ENCODE measurements at regions not wholly inside any gene's neighbourhood (a gene's known extent, or its start where the extent isn't known, plus 50 kb on each side); places are given as distances from the start of the nearest gene placed in this dataset.
"Not testable (repeated sequence)": the region's sequence is repeated elsewhere in the genome, so short reads cannot be mapped to it uniquely, and the experiment has no call there.

DNA sequence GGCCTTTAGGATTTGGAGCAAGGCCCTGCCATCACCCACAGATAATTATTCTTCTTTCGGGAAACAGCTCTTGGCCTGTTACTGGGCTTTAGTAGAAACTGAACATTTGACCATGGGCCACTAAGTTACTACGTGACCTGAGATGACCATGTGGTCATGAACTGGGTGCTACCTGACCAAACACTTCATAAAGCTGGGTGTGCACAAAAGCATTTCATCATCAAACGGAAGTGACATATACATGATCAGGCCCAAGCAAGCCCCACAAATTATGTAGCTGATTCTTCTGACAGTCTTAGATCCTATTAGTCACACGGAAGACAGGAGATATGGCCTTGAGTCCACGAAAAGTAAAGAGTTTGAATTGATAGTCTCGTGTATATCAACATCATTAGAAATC is 130.9 kb upstream of the FBN2 start:
- DNase-seq, result no peak

DNA sequence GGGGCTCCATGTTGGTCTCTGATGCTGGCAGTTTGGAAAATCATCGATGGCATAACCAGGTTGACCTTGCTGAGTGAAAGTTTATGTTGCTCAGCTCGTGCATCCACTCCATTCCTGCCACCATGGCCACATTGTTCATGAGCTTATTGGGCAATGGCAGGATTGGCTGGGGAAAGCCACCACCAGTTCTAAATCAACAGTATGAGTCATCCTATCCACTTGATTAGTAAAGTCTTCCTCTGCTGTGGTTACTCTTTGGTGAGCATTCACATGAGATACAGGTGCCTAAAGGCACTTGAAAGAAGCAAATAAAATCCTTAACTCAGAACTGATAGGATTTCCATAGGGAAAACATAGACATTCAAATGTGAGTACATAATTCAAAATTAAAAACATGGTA is 131.8 kb upstream of the FBN2 start:
- DNase-seq, result no peak

DNA sequence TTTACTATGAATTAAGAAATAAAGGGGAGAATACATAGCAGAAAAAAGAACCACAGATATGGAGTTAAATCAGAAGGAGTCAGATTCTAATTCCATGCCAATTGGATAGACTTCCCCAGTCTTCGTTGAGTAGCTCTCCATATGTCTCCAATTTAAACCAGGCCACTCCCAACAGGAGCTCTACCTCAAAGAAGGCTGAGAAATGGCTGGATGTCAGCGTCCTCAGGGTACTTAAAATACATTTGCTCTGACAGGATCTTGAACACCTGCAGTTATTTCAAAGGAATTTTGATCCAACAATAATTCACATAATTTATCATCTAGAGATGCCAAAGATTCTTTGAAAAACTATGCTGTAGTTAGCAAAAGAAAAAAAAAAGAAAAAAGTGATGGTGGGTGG is 133.9 kb upstream of the FBN2 start:
- no peak for DNase-seq

DNA sequence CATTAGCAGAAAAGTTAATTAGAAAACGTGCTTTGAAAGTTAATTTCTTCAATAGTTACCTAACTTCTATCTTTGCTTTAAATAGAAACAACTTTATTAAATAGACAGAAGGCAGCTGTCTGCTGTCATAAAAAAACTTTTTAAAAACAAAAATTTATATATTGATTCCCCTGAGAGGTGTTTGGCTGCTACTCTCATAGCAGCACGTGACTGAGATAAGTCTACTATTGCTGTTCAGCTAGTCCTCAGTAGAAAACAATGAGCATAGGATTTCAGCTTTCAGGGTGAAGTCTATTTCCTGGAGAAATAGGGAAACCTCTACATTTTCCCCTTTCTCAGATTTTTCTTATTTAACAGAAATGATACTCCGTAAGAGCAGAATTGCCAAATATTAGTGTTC is 135.0 kb upstream of the FBN2 start:
- DNase-seq, result no peak

DNA sequence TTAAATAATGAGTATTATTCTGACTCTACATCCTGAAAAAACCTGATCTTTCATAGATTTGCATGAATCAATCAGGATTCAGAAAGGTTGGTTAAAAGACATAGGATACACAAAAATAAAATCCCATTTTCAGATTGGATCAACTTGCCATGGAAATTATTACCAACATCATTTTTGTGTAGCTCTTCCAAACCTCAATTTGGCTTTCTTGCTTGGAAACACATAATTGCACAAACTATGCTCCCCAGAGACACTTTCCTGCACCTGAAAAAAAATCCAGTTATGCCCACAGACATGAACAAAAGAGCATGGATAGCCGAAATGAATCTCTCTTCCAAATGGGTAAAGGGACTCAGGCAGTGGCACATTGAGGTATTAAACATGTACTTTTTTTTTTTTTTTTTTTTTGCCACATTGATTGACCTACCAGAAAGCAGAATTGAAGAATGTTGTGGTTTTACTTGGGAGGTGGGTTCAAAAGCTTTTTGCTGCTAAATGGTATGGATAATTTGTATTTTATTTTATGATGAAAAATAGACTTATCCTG is 135.4 kb upstream of the FBN2 start:
- DNase-seq, result no peak

DNA sequence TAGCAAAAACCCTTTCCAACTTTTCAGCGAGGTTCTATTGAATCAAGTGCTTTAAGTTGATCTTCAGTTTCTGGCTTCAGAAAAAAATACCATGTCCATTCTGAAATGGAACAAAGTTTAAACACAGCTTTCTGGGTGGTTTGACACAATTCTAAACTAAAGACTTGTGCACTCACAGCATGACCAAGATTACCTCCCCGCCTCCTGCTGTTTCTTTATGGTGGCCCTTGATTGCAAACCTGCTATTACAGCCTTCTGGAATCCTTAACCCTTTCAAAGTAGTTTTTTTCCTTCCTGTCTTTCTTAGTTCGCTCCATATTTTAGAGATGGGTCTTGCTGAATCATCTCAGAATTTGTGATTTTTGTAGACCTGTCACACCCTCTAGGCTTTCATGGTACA is 135.9 kb upstream of the FBN2 start:
- no peak for DNase-seq

DNA sequence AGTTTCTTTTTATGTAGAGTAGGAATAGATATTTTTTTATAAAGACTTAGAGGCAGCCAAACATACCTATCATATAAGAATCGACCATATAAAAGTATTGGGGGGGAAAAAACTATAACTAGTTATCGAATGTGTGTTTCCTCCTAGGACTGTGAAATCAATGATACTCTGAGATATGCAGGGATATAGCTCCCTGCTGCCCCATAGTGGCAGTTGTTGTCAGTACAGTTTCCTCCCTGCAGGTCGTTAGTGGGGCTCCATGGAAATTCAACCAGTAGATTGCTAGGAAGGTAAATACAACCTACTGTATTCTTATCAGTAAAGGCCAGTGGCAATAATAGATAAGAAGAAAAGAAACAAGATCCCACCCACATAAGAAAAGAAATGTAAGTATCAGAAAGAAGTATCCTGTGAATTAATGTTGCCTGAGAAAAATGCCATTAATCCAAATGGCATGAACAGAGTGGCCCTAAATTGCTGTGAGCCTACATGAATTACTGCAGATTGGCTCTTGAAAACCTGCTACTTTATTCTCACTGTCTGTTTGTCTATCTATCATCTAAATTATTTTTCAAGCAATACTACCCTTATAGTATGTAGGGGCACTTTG is 136.9 kb upstream of the FBN2 start:
- DNase-seq, result no peak

DNA sequence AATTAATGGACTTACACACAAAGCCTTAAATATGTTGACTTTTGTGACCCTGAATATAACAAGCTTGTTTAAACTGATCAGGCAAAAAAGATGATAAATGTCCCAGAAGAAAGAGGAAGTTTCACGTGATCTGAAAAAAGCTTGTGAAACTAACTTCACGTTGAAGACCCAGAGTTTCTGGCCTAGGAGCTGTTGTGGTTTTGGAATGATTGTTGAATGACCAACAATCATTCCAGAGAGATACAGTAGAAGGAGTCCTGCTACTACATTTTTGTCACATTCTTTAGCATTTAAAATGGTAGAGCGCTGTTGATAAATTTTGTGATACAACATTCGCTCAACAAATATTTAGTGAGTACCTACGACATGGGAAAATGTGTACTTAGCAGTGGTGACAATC is 143.1 kb upstream of the FBN2 start:
- DNase-seq, result no peak

DNA sequence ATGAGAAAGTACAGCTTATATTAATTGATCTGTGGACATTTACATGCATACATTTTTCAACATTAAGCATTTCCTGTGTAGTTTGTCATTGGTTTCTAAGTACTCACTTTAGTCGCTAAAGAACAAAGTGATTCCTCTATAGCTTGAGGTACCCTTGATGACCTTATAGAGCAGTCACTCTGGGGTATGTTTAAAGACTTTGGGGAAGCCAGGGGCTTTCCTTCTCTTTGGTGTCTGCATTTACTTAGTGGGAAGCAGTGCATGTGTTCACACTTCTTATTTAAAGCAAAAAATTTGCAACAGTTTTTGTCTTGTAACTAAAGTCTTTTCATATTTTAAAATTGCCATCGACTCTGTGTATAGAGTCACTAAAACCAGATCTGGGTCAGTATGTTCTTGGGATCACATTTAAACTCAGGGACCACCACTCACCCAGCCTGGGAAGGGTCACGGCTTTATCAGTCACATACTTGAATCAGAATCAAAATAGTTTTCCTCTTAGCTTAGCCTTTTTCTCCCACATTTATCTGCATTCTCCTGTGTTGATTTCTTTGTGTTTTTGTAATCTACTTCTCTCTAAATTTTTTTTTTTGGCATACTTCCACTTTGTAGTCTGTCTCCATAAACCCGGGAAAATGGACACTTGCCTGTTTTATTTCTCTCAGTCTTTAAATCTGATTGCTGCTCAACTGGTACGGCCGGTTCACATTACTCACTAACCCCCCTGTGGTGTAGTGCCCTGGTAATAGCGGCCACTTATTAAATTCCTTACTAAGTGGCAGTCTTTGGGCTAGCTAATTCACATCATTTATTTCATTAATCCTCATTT is 143.9 kb upstream of the FBN2 start:
- DNase-seq, result no peak

DNA sequence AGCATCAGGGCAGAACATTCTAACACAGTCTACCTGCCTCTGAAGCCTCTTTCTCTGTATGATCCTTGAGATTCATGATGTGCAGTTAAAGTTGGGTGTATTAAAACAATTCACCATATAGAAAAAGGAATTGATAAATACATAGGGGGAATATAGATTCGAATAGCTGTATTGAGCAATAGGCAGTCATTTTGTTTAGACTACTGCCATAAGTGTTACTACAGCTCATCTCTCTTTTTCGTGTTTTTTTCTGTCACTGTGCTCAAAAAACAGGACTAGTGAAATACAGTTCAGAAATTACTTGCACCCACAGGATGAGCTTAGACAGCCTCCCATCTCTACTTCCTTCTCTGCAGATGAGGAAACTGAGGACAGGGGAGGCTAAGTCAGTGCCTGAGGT is 144.6 kb upstream of the FBN2 start:
- no peak for DNase-seq

DNA sequence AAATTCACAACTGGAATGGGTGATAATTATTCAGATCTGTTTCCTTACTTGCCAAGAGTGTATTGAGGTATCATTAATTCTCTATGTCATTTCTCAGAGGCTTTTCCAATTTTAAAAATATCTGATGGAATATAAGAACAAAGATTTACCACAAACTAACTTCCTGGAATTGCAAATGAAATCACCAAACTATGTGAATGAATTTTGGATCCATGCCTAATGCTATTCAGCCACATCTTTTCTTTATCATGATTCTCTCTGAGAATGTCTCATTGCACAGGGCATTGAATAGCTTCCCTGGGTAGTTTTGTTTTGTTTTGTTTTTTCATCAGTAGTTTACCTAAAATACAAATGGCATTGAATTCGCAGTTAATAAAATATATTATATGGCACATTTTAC is 146.9 kb upstream of the FBN2 start:
- DNase-seq, result no peak

DNA sequence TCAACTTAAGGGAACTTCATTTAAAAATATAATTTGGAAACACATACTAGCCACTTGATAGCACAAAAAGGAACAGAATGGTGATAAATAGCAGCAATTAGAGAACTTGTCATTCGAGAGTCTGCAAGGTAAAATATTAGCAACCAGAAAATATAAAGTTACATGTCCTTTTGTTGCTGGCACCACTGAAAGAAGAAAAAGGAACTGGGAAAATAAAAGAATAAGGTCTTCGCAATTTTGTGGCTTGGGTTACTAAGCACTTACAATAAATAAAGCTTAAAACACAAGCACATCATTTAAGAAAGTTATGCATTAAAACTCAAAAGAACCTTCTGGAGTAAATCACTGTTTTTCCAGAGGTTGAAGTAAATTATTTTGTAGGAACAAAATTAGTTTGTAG is 149.9 kb upstream of the FBN2 start:
- no peak for DNase-seq

DNA sequence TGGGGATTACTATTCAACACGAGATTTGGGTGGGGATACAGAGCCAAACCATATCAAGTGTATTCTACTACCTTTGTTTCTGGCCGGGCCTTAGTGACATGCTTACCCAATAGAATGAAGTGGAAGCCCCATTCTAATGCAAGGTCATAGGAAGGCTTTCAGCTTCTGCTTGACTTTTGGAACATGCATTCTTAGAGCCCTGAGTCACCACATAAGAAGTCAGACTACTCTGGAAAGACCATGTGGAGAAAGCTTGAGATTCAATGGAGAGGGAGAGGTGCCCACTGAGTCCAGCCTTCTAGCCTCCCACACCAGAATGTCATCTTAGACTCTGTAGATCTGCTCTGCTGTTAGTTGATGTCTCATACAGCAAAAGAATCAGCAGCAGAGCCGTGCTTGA is 155.7 kb upstream of the FBN2 start:
- no peak for DNase-seq

DNA sequence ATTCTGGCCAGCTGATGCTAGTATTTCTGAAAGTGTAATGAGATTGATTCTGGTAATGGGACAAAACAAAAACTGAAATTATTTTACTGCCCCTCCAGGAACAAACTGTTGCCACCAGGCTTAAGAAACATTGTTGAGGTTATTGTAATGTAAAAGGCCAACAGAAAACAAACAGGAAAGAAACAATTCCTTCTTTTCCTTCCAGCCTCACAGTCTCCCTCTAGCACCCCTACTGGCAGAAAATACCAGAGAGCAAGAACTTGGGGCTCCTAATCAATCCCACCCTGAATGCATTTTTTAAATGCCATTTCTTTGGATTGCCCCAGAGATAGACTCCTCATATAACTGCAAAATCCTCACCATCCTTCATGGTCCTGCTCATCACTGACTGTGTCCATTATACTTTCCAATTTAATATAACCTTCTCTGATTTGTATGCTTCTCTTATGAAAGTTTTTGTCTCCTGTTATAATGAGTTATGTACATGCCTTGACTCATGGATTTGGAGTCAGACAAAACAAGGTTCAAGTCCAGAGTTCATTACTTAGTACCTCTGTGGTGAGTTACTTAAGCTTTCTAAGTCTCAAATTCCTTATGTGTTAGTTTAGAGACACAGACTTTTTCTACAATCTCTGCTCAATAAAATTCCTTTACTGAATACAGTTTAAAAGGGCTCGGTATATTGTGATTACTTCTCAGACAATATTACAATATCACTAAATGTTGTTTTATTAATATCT is 157.9 kb upstream of the FBN2 start:
- no peak for DNase-seq

DNA sequence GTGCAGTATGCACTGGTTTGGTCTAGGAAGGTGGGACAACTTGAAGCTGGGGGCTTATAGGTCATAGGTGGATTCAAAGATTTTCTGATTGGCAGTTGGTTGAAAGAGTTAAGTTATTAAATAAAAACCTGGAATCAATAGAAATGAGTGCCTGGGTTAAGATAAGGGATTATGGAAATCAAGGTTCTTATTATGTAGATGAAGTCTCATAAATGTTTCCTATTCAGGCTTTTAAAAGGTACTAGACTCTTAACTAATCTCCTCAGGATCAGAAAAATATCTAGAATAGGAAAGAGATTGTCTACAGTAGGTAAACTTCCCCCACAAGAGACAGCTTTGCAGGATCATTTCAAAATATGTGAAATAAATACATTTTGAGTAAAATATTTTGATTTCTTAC is 163.3 kb upstream of the FBN2 start:
- no peak for DNase-seq

DNA sequence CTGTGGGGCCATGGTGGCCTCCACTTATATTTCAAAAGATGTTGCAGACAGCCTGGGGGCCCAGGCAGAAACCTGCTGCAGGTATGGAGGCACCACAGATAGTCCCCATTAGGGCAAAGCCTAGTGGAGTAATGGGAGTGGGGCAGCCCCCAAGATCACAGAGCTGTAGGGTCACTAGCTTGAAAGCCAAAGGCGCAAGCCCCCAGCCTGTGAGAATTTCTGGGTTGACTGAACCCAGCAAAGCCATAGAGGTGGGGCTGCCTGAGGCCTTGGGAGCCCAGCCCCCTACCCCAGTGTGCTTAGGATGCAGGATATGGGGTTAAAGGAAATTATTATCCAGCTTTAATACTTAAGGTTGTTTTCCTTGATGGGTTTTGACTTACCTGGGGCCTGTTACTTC is 165.3 kb upstream of the FBN2 start:
- DNase-seq, result no peak

DNA sequence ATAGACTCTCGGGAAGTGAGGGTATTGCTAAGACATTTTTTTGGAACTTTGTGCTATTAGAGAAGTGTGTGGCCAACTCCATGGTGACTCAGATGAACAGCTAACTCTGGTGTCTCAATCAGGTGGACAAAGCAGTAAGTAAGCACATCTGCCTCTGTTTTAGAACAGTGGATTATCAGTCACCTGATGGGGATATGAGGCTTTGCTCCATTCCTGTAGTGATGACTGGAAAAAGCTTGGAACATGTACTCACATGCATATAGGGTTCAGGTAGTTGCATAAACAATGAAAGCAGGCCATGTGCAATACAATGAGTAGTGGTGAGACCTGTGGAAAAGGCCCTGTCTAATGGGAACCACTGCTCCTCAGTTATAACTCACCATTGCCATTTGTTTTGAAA is 168.2 kb upstream of the FBN2 start:
- no peak for DNase-seq

DNA sequence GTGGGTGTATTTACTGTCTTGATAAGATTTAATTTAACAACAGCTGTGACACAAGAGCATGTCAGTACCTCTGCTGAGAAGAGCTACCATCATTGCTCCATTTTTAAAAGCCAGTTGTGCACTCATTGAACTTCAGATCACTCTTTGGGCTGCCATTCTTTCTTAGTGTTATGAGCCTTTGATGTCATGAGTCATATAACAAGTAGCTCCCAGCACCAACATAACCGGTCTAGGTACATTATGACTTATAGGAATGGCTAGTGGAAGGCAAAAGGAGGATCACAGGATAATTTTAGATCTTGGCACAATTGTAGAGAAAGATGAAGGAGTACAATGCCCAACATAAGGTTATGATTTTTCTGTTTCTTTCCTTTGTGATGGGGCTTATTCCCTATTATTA is 170.8 kb upstream of the FBN2 start:
- DNase-seq, result no peak

DNA sequence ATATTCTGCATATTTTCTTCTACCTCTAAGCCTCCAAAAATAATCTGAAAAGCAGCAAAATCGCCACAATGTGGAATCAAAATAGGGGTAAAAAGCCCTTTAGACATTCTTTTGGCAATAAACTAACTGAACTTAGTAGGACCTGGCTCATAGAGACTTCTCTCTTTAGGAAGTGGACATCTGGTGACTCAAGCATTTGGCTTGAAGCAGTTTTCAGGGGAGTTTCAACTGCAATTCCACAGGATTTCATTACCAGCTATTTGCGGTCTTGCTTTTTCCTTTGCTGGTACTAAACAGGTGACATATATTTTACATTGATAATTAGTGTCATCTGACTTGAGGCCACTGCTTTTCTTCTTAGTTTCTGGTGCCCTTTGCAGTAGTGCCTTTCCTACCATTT is 173.2 kb upstream of the FBN2 start:
- DNase-seq, result no peak

DNA sequence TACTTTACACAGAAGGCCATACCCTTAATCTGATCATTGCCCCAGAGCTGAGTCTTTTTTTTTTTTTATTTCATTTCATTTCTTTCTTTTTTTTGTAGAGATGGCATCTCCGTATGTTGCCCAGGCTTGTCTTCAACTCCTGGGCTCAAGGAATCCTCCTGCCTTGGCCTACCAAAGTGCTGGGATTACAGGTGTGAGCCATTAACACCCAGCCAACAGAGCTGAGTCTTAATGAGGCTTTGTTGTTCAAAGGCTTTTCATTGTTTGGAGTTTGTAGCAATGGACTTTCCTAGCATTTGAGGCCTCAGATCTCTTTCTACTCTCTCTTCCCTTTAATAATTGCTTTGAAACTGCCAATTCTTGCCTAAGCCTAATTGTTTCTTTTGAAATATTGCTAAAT is 176.5 kb upstream of the FBN2 start:
- DNase-seq, result no peak

DNA sequence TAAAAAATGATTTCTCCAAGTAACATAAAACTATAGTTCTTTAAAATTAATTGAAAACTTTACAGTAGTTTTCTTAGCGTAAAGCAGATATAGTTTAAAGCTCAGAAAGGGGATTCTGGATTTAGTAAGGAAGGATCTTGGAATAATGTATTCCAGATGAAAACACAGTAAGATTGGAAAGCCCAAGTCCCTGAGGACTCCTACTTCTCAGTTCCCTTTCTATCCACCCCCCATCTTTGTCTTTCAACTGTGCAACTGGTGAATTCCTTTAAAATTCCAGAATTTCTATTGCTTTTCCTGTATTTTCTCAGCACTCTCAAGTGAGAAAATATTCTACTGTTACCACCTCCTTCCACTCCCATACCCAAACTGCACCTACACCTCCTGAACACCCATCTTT is 184.5 kb upstream of the FBN2 start:
- no peak for DNase-seq

DNA sequence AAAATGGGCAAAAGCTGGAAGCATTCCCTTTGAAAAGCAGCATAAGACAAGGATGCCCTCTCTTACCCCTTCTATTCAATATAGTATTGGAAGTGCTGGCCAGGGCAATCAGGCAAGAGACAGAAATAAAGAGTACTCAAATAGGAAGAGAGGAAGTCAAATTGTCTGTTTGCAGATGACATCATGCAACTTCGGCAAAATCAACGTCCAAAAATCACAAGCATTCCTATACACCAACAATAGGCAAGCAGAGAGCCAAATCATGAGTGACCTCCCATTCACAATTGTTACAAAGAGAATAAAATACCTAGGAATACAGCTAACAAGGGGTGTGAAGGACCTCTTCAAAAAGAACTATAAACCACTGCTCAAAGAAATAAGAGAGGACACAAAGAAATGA is 192.0 kb upstream of the FBN2 start:
- not testable (repeated sequence) for DNase-seq

DNA sequence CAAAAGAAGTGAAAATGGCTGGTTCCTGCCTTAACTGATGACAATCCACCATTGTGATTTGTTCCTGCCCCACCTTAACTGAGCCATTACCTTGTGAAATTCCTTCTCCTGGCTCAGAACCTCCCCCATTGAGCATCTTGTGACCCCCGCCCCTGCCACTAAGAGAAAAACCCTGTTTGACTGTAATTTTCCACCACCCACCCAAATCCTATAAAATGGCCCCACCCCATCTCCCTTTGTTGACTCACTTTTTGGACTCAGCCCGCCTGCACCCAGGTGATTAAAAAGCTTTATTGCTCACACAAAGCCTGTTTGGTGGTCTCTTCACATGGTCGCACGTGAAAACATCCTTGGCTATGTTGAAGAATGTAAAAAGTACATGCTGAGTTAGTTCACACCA is 197.6 kb upstream of the FBN2 start:
- not testable (repeated sequence) for DNase-seq

DNA sequence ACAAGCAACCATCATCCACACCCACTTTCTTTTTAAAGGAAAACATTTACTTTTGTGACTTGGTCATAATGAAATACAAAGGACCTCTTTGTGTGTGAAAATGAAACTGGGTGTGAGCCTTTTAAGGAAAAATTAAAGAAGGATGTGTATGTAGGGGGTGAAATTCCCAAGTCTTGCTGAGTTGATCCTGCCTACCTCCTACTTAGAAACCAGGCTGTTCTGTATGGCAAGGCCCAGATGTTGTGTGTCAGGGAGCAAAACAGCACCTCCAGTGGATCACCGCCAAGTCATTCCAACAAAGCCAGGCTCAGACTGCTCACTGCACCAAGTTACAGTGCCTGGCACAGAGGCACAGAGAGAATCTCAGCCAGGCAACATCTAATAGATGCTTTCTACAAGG is 198.5 kb upstream of the FBN2 start:
- DNase-seq, result no peak

Measured in NCI-H2171 treated with DMSO at 0.1 percent for 48 hours (cell line).